ENCODE measurements at regions not wholly inside any gene's neighbourhood (a gene's known extent, or its start where the extent isn't known, plus 50 kb on each side); places are given as distances from the start of the nearest gene placed in this dataset.

DNA sequence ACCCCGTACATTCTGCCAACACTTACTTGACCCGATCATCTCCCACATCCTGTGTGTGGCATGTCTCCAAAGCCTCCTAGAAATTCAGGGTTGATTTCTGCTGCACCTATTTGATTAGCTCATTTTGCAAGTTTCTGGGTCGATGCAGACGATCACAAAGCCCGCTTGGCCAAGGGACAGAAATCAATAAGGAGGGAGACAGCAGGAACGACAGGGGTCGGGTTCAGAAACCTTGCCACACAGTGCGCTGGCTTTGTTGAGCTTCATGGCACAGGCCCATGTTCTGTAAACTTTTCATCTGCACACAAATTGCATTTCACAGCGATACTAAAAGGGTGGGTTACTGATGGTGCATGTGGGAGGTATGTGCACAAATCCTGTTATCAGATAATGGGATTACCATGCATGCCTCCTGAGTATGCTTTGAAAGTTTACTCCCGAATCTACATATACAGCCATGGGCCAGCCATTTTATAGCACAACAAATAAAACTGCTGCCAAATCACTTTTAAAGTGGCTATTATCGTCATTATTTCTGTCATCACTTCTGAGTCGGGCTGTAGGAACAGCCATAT, 95.9 kb upstream of the ATP11B start:
- Histone ChIP-seq H3K4me1 (ENCODE audit: control insufficient read depth in 1 of 2, insufficient read depth in 2 of 2, low read length in 2 of 2) (no peaks in the 10 kb centered on the region), H4K91ac (ENCODE audit: low read depth, low read length) (no peak overlapping the region), H3K9ac (ENCODE audit: low read length) (no peak overlapping the region), H3K4me3 (ENCODE audit: low read depth, low read length) (no peak overlapping the region), H2BK5ac (ENCODE audit: low read depth, low read length, poor library complexity) (no peak overlapping the region), H3K27me3 (ENCODE audit: insufficient read depth, low read length) (no peaks in the 10 kb centered on the region), H3K79me2 (ENCODE audit: control insufficient read depth, insufficient read depth, low read length, poor library complexity) (no peaks in the 10 kb centered on the region), H3K18ac (ENCODE audit: low read length) (no peak overlapping the region), H3K4ac (ENCODE audit: low read depth, low read length) (no peak overlapping the region), H4K12ac (ENCODE audit: low read depth, low read length) (no peak overlapping the region), H3K9me3 (ENCODE audit: insufficient read depth, low read depth, low read length) (no peaks in the 10 kb centered on the region), H3K4me2 (ENCODE audit: low read length) (no peak overlapping the region), H2BK120ac (ENCODE audit: insufficient read depth, low read length, poor library complexity) (no peak overlapping the region), H3K79me1 (ENCODE audit: low read length) (no peaks in the 10 kb centered on the region), H2AK5ac (ENCODE audit: low read length) (no peak overlapping the region), H2AFZ (ENCODE audit: insufficient read depth, low read length, poor library complexity) (no peak overlapping the region), H3K23ac (ENCODE audit: low read length) (no peak overlapping the region), H3K36me3 (ENCODE audit: control insufficient read depth in 1 of 2, insufficient read depth in 2 of 2, low read length in 2 of 2) (no peaks in the 10 kb centered on the region), H3K27ac (ENCODE audit: low read depth, low read length) (no peak overlapping the region), H2BK12ac (ENCODE audit: low read length) (no peak overlapping the region), H3K14ac (ENCODE audit: low read length) (no peak overlapping the region), H4K8ac (ENCODE audit: low read depth, low read length) (no peak overlapping the region)
- no CpG with 5 or more reads among the region's 12 CpGs for WGBS (ENCODE audit: extremely low coverage, insufficient coverage, insufficient read length)
- no peak for DNase-seq

- Histone ChIP-seq H3K4me3 (ENCODE audit: low read depth, low read length) (no peak overlapping the region), H3K14ac (ENCODE audit: low read length) (no peak overlapping the region), H2BK5ac (ENCODE audit: low read depth, low read length, poor library complexity) (no peak overlapping the region), H3K79me2 (ENCODE audit: control insufficient read depth, insufficient read depth, low read length, poor library complexity) (no peaks in the 10 kb centered on the region), H2BK120ac (ENCODE audit: insufficient read depth, low read length, poor library complexity) (no peak overlapping the region), H4K8ac (ENCODE audit: low read depth, low read length) (no peak overlapping the region), H3K23ac (ENCODE audit: low read length) (no peak overlapping the region), H2BK12ac (ENCODE audit: low read length) (no peak overlapping the region), H3K4me2 (ENCODE audit: low read length) (no peak overlapping the region), H3K9me3 (ENCODE audit: insufficient read depth, low read depth, low read length) (no peaks in the 10 kb centered on the region), H3K27ac (ENCODE audit: low read depth, low read length) (no peak overlapping the region), H3K36me3 (ENCODE audit: control insufficient read depth in 1 of 2, insufficient read depth in 2 of 2, low read length in 2 of 2) (no peaks in the 10 kb centered on the region), H4K91ac (ENCODE audit: low read depth, low read length) (no peak overlapping the region), H2AFZ (ENCODE audit: insufficient read depth, low read length, poor library complexity) (no peak overlapping the region), H3K4ac (ENCODE audit: low read depth, low read length) (no peak overlapping the region), H3K9ac (ENCODE audit: low read length) (no peak overlapping the region), H3K18ac (ENCODE audit: low read length) (no peak overlapping the region), H3K27me3 (ENCODE audit: insufficient read depth, low read length) (no peaks in the 10 kb centered on the region), H3K4me1 (ENCODE audit: control insufficient read depth in 1 of 2, insufficient read depth in 2 of 2, low read length in 2 of 2) (no peaks in the 10 kb centered on the region), H3K79me1 (ENCODE audit: low read length) (no peaks in the 10 kb centered on the region), H4K12ac (ENCODE audit: low read depth, low read length) (no peak overlapping the region), H2AK5ac (ENCODE audit: low read length) (no peak overlapping the region)
- DNase-seq = no peak
- WGBS (ENCODE audit: extremely low coverage, insufficient coverage, insufficient read length) = no CpG with 5 or more reads among the region's 2 CpGs
Measured at GRCh38 chr3:182698078-182698477, 95.2 kb upstream of the ATP11B start.

DNA sequence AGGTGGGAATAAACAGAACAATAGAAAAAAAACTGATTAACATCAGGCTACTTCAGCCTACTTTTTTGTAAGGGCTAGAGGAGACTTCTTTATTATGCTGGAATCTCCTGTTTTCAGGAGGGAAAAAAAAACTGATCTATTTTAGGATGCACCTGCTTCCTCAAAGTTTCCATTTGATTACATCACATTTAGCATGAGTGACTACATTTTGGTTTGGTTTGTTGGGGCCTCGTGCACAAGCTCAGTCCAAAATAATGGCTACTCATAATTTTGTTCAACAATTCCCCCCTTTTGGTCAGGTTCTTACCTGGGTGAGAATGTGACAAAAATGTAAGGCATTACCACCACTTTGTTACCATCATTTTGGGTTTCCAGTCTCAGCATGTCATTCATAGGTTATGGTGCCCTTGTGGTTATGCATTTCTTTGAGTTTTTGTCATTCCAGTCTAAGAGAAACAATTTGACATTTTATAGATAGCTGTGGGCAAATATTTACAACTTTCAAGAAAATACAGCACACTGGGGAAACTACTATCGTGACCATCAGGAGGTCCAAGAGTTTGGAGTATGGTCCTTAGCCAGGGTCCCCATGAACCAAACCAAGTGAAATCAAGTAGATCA, 93.6 kb upstream of the ATP11B start:
- no peak overlapping the region for H2AK5ac ChIP-seq (ENCODE audit: low read length)

DNA sequence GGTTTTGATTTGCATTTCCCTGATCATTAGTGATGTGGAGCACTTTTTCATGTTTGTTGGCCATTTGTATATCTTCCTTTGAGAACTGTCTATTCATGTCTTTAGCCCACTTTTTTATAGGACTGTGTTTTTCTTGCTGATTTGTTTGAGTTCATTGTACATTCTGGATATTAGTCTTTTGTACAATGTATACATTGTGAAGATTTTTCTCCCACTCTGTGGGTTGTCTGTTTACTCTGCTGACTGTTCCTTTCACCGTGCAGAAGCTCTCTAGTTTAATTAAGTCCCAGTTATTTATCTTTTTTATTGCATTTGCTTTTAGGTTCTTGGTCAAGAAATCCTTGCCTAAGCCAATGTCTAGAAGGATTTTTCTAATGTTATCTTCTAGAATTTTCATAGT, 91.1 kb upstream of the ATP11B start:
- Histone ChIP-seq H3K14ac (ENCODE audit: low read length) (no peak overlapping the region), H2AFZ (ENCODE audit: insufficient read depth, low read length, poor library complexity) (no peak overlapping the region), H3K4me3 (ENCODE audit: low read depth, low read length) (no peak overlapping the region), H3K27ac (ENCODE audit: low read depth, low read length) (no peak overlapping the region), H2BK12ac (ENCODE audit: low read length) (no peak overlapping the region), H3K79me1 (ENCODE audit: low read length) (no peaks in the 10 kb centered on the region), H3K4ac (ENCODE audit: low read depth, low read length) (no peak overlapping the region), H3K9ac (ENCODE audit: low read length) (no peak overlapping the region), H4K91ac (ENCODE audit: low read depth, low read length) (no peak overlapping the region), H3K18ac (ENCODE audit: low read length) (no peak overlapping the region), H3K36me3 (ENCODE audit: control insufficient read depth in 1 of 2, insufficient read depth in 2 of 2, low read length in 2 of 2) (no peaks in the 10 kb centered on the region), H2AK5ac (ENCODE audit: low read length) (no peak overlapping the region), H3K23ac (ENCODE audit: low read length) (no peak overlapping the region), H3K27me3 (ENCODE audit: insufficient read depth, low read length) (no peaks in the 10 kb centered on the region), H4K12ac (ENCODE audit: low read depth, low read length) (no peak overlapping the region), H3K4me1 (ENCODE audit: control insufficient read depth in 1 of 2, insufficient read depth in 2 of 2, low read length in 2 of 2) (peaks cover 2 to 3% of the 10 kb centered on the region in 2 experiments), H2BK120ac (ENCODE audit: insufficient read depth, low read length, poor library complexity) (no peak overlapping the region), H3K4me2 (ENCODE audit: low read length) (no peak overlapping the region), H4K8ac (ENCODE audit: low read depth, low read length) (no peak overlapping the region), H2BK5ac (ENCODE audit: low read depth, low read length, poor library complexity) (no peak overlapping the region), H3K9me3 (ENCODE audit: insufficient read depth, low read depth, low read length) (no peaks in the 10 kb centered on the region), H3K79me2 (ENCODE audit: control insufficient read depth, insufficient read depth, low read length, poor library complexity) (no peaks in the 10 kb centered on the region)
- WGBS (ENCODE audit: extremely low coverage, insufficient coverage, insufficient read length) = no CpG with 5 or more reads among the region's 1 CpG
- no peak for DNase-seq

More for the DNA sequence above, 93.6 kb upstream of the ATP11B start:
- Histone ChIP-seq H4K91ac (ENCODE audit: low read depth, low read length) (no peak overlapping the region), H3K4me3 (ENCODE audit: low read depth, low read length) (no peak overlapping the region), H3K9me3 (ENCODE audit: insufficient read depth, low read depth, low read length) (no peaks in the 10 kb centered on the region), H2BK12ac (ENCODE audit: low read length) (no peak overlapping the region), H3K27me3 (ENCODE audit: insufficient read depth, low read length) (no peaks in the 10 kb centered on the region), H3K18ac (ENCODE audit: low read length) (no peak overlapping the region), H3K27ac (ENCODE audit: low read depth, low read length) (no peak overlapping the region), H3K36me3 (ENCODE audit: control insufficient read depth in 1 of 2, insufficient read depth in 2 of 2, low read length in 2 of 2) (no peaks in the 10 kb centered on the region), H2BK120ac (ENCODE audit: insufficient read depth, low read length, poor library complexity) (no peak overlapping the region), H3K4me1 (ENCODE audit: control insufficient read depth in 1 of 2, insufficient read depth in 2 of 2, low read length in 2 of 2) (peaks cover 2 to 3% of the 10 kb centered on the region in 2 experiments), H3K4ac (ENCODE audit: low read depth, low read length) (no peak overlapping the region), H2BK5ac (ENCODE audit: low read depth, low read length, poor library complexity) (no peak overlapping the region), H3K79me1 (ENCODE audit: low read length) (no peaks in the 10 kb centered on the region), H3K4me2 (ENCODE audit: low read length) (no peak overlapping the region), H3K14ac (ENCODE audit: low read length) (no peak overlapping the region), H3K9ac (ENCODE audit: low read length) (no peak overlapping the region), H4K12ac (ENCODE audit: low read depth, low read length) (no peak overlapping the region), H4K8ac (ENCODE audit: low read depth, low read length) (no peak overlapping the region), H3K79me2 (ENCODE audit: control insufficient read depth, insufficient read depth, low read length, poor library complexity) (no peaks in the 10 kb centered on the region), H2AFZ (ENCODE audit: insufficient read depth, low read length, poor library complexity) (no peak overlapping the region), H3K23ac (ENCODE audit: low read length) (no peak overlapping the region)
- peak in 1 of 2 donors; percentile 37 for DNase-seq
- WGBS (ENCODE audit: extremely low coverage, insufficient coverage, insufficient read length) = no CpG with 5 or more reads among the region's 2 CpGs
